Mammary epithelial cell (primary cell): ENCODE measurements at regions not wholly inside any gene's neighbourhood (a gene's known extent, or its start where the extent isn't known, plus 50 kb on each side); places are given as distances from the start of the nearest gene placed in this dataset.

ENCODE experiments used
- EZH2 ChIP-seq: IDR thresholded peaks from 2 replicates; pipeline ENCODE4 v1.6.1; 2012; ENCODE audit warnings: low read length, inconsistent platforms, borderline replicate concordance
- TF ChIP-seq, protein P1 (sequence below), 2 donors: IDR thresholded peaks in 1 of 2; conservative IDR thresholded peaks in 1 of 2; 2 replicates each; pipeline ENCODE4 v1.5.1; 2011 to 2012; ENCODE audit warnings: inconsistent platforms in 2 of 2, low read length in 2 of 2, mild to moderate bottlenecking in 2 of 2, control low read depth in 1 of 2, low read depth in 1 of 2; ENCODE audit not compliant: insufficient read depth in 1 of 2; ENCODE audit errors: extremely low read depth in 1 of 2

DNA sequence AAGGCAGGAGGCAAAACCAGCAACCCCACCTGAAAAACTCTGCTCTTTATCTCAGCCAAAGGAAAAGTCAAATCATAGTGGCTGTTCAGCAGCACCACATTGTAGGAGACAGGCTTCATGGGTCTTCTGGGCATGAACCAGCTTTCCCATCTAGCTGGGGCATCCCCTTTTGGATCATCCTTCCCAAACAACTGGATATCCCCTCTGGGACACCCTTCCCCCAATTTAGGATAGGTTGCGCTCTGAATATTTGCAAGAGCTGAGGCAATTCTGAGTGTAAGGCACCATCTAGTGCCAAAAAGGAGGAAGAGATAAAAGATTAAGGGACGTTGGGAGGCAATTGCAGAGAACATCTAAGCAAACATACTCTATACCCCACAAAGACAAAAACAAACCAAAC is 295.8 kb downstream of the MATN1 start:
- TF ChIP-seq, protein P1, sequence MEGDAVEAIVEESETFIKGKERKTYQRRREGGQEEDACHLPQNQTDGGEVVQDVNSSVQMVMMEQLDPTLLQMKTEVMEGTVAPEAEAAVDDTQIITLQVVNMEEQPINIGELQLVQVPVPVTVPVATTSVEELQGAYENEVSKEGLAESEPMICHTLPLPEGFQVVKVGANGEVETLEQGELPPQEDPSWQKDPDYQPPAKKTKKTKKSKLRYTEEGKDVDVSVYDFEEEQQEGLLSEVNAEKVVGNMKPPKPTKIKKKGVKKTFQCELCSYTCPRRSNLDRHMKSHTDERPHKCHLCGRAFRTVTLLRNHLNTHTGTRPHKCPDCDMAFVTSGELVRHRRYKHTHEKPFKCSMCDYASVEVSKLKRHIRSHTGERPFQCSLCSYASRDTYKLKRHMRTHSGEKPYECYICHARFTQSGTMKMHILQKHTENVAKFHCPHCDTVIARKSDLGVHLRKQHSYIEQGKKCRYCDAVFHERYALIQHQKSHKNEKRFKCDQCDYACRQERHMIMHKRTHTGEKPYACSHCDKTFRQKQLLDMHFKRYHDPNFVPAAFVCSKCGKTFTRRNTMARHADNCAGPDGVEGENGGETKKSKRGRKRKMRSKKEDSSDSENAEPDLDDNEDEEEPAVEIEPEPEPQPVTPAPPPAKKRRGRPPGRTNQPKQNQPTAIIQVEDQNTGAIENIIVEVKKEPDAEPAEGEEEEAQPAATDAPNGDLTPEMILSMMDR (conservative IDR thresholded peaks at IDR 0.05 in 1 of 2, IDR thresholded peaks at IDR 0.05 in 1 of 2; ENCODE audit: extremely low read depth in 1 of 2, insufficient read depth in 1 of 2, low read depth in 1 of 2, low read length in 2 of 2): peak in 1 of 2 donors; percentile 36
- no peak for TF ChIP-seq EZH2
